Endodermal cell (in vitro differentiated cells): ENCODE measurements at regions not wholly inside any gene's neighbourhood (a gene's known extent, or its start where the extent isn't known, plus 50 kb on each side); places are given as distances from the start of the nearest gene placed in this dataset.

ENCODE experiments used
- DNase-seq: peaks from one replicate; pipeline ENCODE4 v3.0.0-alpha.2; 2017
- H3K27ac ChIP-seq: 2 replicates; pipeline ENCODE4 v1.5.1; 2013; ENCODE audit warnings: mild to moderate bottlenecking, low read depth, low read length, moderate library complexity
- H3K27me3 ChIP-seq: 2 replicates; pipeline ENCODE4 v1.6.1; 2013; ENCODE audit warnings: mild to moderate bottlenecking, low read length, moderate library complexity; ENCODE audit not compliant: insufficient read depth, control insufficient read depth, poor library complexity, severe bottlenecking
- H3K36me3 ChIP-seq: 2 replicates; pipeline ENCODE4 v1.7.0; 2013; ENCODE audit warnings: mild to moderate bottlenecking, low read length, moderate library complexity; ENCODE audit not compliant: control insufficient read depth, insufficient read depth
- H3K4me1 ChIP-seq: one replicate; pipeline ENCODE4 v1.7.0; 2013; ENCODE audit warnings: low read length; ENCODE audit not compliant: control insufficient read depth, insufficient read depth
- H3K4me3 ChIP-seq: 2 replicates; pipeline ENCODE4 v1.5.1; 2013; ENCODE audit warnings: mild to moderate bottlenecking, low read length, moderate library complexity
- H3K9ac ChIP-seq: 2 replicates; pipeline ENCODE4 v1.6.1; 2013; ENCODE audit warnings: mild to moderate bottlenecking, low read length, moderate library complexity; ENCODE audit not compliant: poor library complexity, severe bottlenecking; ENCODE audit errors: extremely low read depth
- H3K9me3 ChIP-seq: 2 replicates; pipeline ENCODE4 v1.6.1; 2013; ENCODE audit warnings: mild to moderate bottlenecking, low read length, moderate library complexity; ENCODE audit not compliant: control insufficient read depth
- H3K27ac Mint-ChIP-seq: 2 replicates; pipeline ENCODE4 v1.8.0; 2020; ENCODE audit warnings: mixed read lengths
- H3K27me3 Mint-ChIP-seq: 2 replicates; pipeline ENCODE4 v1.8.0; 2021; ENCODE audit warnings: mild to moderate bottlenecking, mixed read lengths; ENCODE audit not compliant: insufficient read depth
- H3K36me3 Mint-ChIP-seq: 2 replicates; pipeline ENCODE4 v1.8.0; 2020; ENCODE audit warnings: low read depth, mixed read lengths
- H3K4me1 Mint-ChIP-seq: 2 replicates; pipeline ENCODE4 v1.8.0; 2020; ENCODE audit warnings: mixed read lengths
- H3K4me3 Mint-ChIP-seq: 2 replicates; pipeline ENCODE4 v1.8.0; 2020; ENCODE audit warnings: mild to moderate bottlenecking, moderate library complexity, mixed read lengths
- H3K9me3 Mint-ChIP-seq: 2 replicates; pipeline ENCODE4 v1.8.0; 2020; ENCODE audit warnings: mild to moderate bottlenecking, mixed read lengths
- CTCF ChIP-seq: fragments of 200-600 bp; sonication (generic); conservative IDR thresholded peaks from 2 replicates; pipeline ENCODE4 v1.5.0; 2021; ENCODE audit warnings: antibody characterized with exemption, mild to moderate bottlenecking
- WGBS, 2 experiments: methylation state at CpG; one replicate each; pipeline versions ENCODE4 v1.1.5 to v1.1.7; 2013; ENCODE audit warnings: missing lambda C conversion rate in 2 of 2, mixed read lengths in 1 of 2; ENCODE audit not compliant: insufficient coverage in 1 of 2, insufficient read length in 1 of 2; 5-methylcytosine and 5-hydroxymethylcytosine counted together

DNA sequence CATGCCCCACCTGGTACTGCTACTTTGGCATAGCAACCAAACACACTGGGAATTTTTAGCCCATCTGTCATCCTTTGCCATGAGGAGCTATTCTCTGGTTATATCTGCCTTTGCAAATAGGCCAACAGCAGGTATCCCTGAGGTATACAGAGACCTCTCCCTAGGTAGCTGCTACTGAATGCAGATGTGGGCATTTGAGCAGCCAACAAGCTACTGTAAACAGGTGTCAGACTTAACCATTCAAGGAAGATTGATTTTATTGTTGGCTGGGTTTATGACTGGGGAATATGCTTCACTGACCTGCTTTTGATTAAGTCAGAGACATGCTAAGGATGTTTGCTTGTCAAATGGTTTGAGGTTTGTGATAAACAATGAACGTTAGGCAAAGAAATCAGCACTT is 183.2 kb downstream of the OXSM start:
- no peak for TF ChIP-seq CTCF
- no peak overlapping the region for H3K4me3 ChIP-seq
- WGBS, 2 experiments, result 93% methylated on average over 1 of the region's 1 CpG; no CpG with 5 or more reads in 1 of the 2 experiments
- no peaks in the 10 kb centered on the region for H3K4me1 ChIP-seq
- no peak overlapping the region for H3K9ac ChIP-seq
- Mint-ChIP-seq H3K4me3 (no peak overlapping the region), H3K4me1 (no peaks in the 10 kb centered on the region), H3K36me3 (no peaks in the 10 kb centered on the region), H3K27ac (no peak overlapping the region), H3K9me3 (no peaks in the 10 kb centered on the region), H3K27me3 (no peaks in the 10 kb centered on the region)
- H3K36me3 ChIP-seq, result no peaks in the 10 kb centered on the region
- H3K27me3 ChIP-seq, result no peaks in the 10 kb centered on the region
- no peak for DNase-seq
- H3K9me3 ChIP-seq, result no peaks in the 10 kb centered on the region
- H3K27ac ChIP-seq, result no peak overlapping the region

GRCh38 chr3:25982756-25983155 is 192.9 kb downstream of the OXSM start:
- H3K27ac Mint-ChIP-seq, result no peak overlapping the region

DNA sequence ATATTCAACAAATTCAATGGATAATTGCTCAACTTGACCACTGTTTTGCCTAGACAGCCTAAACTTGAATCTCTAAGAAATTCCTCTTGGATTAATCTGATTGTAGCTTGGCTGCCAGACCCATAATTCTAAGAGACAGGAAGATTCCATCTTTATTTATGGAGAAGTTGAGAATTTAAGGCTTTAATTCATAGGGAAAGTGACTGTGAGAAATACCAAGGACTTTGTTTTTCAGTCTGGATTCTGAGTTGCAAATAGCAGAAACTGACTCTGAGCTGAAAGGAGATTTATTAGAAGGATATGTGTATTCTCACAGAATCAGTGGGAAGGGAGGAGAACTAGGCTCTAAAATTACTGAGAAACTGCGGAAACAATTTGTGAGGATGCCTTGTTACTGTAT is 195.7 kb downstream of the OXSM start:
- no peaks in the 10 kb centered on the region for H3K4me1 Mint-ChIP-seq
- Histone ChIP-seq H3K27ac (no peak overlapping the region), H3K9ac (no peak overlapping the region), H3K4me1 (no peaks in the 10 kb centered on the region), H3K27me3 (no peaks in the 10 kb centered on the region), H3K36me3 (no peaks in the 10 kb centered on the region), H3K9me3 (no peaks in the 10 kb centered on the region), H3K4me3 (no peak overlapping the region)
- no peaks in the 10 kb centered on the region for H3K9me3 Mint-ChIP-seq
- H3K27ac Mint-ChIP-seq, result no peak overlapping the region
- H3K27me3 Mint-ChIP-seq, result no peaks in the 10 kb centered on the region
- TF ChIP-seq CTCF, result no peak
- WGBS, 2 experiments, result 86 to 93% methylated on average over 1 of the region's 1 CpG
- H3K4me3 Mint-ChIP-seq, result no peak overlapping the region
- H3K36me3 Mint-ChIP-seq, result no peaks in the 10 kb centered on the region
- no peak for DNase-seq

More at GRCh38 chr3:25982756-25983155, 192.9 kb downstream of the OXSM start:
- H3K4me1 ChIP-seq, result no peaks in the 10 kb centered on the region
- Mint-ChIP-seq H3K9me3 (no peaks in the 10 kb centered on the region), H3K4me3 (no peak overlapping the region), H3K36me3 (no peaks in the 10 kb centered on the region), H3K27me3 (no peaks in the 10 kb centered on the region), H3K4me1 (no peaks in the 10 kb centered on the region)
- no peak for TF ChIP-seq CTCF
- H3K4me3 ChIP-seq, result no peak overlapping the region
- H3K36me3 ChIP-seq, result no peaks in the 10 kb centered on the region
- no peak overlapping the region for H3K9ac ChIP-seq
- no peak overlapping the region for H3K27ac ChIP-seq
- H3K27me3 ChIP-seq, result no peaks in the 10 kb centered on the region
- H3K9me3 ChIP-seq, result no peaks in the 10 kb centered on the region
- 94% methylated on average over 1 of the region's 1 CpG; no CpG with 5 or more reads in 1 of the 2 experiments for WGBS, 2 experiments
- DNase-seq, result no peak
